C1 segment of cervical spinal cord (tissue), 14 donors: ENCODE measurements at regions not wholly inside any gene's neighbourhood (a gene's known extent, or its start where the extent isn't known, plus 50 kb on each side); places are given as distances from the start of the nearest gene placed in this dataset.

Experiments
- DNase-seq, 14 donors: peaks; one replicate each; lab custom pipeline; 2025; lab: John Stamatoyannopoulos, UW

DNA sequence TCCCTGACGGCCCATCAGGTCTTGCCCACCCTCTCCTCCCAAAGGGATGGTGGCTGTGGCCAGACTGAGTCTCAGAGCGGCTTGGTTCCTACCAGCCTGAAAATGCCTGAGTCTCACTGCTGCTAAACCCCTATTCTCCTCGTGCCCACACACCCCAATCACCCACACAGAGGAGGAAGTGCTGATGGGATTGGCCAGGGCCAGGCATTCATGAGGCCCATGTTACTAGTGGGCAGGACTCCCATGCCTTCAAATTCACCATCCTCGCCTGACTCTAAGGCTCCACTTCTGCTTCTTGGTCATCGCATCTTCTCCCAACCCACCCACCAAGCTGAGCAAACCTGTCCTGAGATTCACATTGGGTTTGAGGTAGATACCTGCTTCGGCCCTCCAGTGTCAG, 80.1 kb upstream of the CST7 start:
- DNase-seq = no peak

DNA sequence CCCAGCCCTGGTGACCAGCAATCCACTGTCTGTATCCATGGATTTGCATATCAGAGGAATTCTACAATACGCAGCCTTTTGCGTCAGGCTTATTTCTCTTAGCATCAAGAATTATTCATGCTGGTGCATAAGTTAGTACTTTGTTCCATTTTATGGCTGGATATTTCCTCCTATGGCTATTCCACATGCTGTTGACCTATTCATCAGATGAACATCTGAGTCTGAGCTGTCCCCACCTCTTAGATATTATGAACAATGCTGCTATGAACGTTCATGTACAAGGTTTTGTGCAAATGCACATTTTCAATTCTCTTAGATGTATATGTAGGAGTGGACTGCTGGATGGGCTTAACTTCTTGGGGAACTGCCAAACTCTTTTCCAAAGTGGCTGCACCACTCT, 79.0 kb upstream of the CST7 start:
- DNase-seq = no peak

DNA sequence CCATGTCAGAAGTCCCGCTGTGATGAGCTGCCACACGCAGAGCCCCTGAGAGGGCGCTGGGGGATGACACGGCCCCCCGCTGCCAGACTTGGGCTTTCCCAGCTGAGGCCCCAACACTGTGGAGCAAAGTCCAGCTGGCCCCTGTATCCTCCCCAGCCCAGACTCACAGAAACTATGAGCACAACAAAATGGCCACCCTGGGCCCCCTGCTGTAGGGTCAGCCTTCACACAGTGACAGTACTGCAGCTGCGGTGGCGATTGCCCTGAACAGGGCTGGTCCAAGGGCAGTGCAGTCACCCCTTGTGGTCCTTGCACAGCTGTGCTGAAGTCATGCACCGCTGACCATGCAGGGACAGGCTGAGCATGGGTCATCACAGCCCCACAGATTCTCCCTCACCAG, 78.2 kb upstream of the CST7 start:
- no peak for DNase-seq

DNA sequence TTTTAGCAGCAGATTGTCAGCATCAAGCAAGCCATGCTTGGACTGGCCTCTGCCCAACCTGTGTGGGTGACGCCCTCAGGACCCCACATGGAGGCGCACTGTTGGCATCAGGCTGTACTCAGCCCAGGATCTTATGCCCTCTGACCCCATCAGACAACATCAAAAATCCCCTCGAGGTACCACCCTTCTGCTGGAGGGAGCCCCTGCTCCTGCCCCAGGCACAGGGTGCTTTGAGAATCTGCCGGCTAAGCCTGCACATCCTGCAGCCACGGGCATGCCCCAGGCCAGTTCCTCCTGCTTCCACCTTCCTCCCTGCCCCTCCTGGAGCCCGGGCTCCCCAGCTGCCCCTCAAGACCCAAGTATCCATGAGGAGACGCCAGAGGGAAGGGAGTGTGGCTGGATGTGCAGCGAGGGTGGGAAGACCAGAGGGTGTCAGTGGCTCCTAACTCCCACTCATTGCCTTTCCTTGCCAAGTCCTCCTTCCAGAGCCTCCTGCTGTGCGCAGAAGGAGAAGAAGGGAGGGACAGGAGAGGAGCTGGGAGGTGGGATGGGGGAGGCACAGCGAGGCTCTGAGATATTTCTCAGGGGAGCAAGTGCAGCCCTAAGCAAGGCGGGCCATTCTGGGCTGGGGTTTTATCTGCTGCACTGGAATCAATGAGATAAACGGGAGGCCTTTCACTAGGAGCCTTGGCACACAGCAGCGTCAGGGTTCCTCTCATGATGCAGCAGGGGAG, 77.4 kb upstream of the CST7 start:
- no peak for DNase-seq

DNA sequence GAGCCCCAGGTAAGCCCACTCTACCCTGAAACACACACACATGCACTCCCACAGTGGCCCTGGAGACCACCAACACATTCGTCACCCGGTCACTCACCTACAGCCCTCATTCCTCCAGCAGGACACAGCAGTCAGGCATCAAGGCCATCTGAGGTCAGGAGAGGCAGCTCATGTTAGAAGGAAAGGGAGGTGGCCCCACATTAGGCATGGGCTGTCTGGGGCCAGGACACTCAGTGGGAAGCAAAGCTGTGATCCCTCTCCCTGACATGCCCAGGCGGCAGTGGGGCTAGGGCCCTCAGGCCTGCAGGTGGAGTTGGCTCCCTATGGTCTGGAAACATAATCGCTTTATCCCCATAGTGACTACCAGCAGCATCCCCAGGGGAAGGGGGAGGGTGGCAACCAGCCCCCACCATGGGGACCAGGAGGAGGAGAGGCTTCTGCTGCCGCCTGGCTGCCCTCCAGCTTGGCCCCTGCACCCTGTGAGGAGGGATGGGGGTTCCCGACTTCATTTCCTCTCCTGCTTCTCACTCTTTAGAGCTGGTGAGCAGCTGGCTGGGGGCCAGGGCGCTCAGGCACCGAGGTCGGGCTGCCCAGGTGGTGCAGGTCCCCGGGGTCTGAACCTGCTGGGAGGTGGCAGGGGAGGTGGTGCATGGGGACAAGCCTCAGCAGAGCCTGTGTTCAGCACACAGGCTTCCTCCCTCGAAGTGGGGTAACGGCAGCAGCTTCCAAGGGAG, 76.6 kb upstream of the CST7 start:
- DNase-seq = no peak

DNA sequence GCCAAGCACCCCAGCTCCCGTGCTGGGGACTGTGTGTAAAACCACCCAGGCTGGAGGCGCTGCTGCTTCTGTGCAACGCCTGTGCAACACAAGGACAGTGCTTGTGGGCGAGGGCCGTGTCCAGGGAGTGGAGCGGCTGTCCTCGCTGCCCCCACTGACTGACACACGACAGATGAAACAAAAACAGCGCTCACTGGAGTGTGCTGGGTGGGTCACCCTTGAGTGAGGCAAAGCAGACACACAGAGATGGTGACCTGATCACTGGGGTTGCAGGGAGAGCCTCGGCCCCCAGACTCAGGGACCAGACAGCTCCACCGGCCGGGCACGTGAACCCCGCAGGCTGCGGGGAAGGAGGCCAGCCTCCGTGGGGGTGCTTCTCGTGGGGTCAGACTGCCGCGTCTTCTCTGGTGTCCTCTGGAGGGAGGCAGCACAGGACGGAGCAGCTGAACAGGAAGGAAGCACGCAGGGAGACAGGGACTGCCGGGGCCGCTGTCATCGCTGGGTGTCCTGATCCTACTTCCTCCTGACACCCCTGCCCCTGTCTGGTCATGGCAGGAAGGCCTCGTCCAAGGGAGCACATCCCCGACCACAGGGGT, 75.9 kb upstream of the CST7 start:
- DNase-seq = peak in 5 of 14 donors; percentile 6 to 44 (median 38)

DNA sequence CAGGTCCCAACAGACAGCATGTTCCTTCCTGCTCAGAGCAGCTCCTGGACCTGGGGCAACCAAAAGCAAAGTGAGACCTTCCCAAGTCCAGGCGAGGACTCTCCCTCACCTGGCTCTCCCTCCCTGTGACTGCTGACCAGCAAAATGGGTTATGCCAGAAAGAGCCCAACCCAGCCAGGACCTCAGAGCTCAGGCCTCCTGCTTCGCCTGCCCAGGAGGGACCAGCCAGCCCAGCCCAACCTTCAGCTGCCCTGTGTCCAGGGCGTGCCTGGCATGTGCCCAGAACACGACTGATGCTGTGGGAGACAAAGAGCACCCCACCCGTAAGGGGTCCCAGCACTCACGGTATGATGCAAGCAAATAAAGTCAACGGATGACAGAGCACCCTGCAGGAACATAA, 74.0 kb upstream of the CST7 start:
- no peak for DNase-seq

DNA sequence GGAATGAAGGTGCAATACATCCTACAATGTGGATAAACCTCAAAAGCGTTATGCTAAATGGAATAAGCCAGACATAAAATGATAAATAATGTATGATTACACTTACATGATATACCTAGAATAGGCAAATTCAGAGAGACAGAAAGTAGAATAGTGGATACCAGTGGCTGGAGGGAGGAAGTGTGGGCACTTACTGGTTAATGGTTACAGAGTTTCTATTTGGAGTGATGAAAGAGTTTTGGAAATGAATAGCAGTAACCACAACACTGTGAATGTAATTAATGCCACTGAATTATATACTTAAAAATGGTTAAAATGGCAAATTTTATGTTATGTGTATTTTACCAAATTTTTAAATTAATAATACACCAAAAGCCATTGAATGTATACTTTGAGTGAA, 71.4 kb upstream of the CST7 start:
- no peak for DNase-seq

DNA sequence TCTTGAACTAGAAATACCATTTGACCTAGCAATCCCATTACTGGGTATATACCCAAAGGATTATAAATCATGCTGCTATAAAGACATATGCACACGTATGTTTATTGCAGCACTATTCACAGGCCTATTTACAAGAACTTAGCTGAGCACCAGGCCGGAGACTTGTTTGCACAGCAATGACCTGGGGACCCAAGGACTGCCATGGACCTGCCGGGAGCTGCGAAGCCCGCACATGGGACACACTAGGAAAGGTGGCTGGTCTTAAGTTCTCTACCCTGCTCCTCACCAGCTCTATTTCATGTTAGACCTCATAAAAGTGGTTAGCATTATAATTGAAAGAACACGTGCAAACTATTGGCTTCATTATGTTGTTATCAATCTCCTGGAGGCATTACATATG, 70.4 kb upstream of the CST7 start:
- no peak for DNase-seq

DNA sequence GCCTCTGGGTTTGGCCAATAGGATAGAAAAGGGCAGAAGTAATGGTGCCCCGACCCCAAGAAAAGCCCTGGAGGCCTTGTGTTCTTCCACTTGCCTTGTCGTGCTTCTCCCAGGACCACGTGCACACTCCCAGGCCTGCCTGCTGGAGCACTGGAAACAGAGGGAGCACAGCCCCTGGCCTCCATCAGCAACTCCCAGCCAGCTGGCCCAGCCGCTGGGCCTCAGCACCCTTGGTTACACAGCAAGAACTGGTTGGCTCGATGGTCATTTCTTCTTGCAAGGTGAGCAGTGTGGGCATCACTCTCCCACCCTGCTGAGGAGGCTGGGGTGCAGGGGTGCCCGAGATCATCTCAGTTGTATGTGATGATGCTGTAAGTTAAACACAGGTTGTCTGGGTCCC, 69.2 kb upstream of the CST7 start:
- DNase-seq = no peak

DNA sequence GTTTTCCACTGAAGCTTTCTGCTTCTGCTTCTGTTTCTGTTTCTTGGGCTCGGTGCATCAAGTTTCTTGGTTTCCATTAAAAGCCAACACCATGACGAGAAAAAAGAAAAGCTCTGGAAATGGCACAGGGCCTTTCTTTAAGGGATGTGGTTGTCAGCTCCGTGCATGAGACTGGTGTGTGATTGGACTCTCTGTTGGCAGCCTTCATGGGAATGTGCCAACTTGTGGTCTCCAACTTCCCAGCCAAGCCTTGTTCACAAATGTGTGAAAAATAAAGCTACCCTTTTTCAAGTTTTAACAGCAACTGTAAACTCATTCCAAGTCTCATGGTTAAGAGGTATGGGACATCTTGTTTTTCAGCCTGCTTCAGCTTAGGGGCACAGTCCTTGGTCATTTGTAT, 68.7 kb upstream of the CST7 start:
- no peak for DNase-seq

DNA sequence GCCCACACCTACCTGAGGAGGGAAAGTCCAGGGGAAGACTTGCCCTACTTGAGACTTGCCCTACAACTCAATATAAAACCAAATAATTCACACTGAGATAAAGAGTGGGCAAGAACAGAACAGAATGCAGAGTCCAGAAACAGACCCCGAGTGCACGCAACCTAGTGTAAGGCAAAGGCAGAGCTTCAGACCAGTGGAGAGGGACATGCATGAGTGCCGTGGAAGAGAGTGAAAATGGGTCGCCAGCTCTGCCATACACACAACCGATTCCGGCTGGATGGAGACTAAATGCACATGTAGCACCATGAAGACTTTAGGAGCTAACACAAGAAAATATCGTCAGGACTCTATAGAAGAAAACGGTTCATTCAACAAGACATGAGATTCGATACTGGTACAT, 58.8 kb upstream of the CST7 start:
- DNase-seq = no peak

DNA sequence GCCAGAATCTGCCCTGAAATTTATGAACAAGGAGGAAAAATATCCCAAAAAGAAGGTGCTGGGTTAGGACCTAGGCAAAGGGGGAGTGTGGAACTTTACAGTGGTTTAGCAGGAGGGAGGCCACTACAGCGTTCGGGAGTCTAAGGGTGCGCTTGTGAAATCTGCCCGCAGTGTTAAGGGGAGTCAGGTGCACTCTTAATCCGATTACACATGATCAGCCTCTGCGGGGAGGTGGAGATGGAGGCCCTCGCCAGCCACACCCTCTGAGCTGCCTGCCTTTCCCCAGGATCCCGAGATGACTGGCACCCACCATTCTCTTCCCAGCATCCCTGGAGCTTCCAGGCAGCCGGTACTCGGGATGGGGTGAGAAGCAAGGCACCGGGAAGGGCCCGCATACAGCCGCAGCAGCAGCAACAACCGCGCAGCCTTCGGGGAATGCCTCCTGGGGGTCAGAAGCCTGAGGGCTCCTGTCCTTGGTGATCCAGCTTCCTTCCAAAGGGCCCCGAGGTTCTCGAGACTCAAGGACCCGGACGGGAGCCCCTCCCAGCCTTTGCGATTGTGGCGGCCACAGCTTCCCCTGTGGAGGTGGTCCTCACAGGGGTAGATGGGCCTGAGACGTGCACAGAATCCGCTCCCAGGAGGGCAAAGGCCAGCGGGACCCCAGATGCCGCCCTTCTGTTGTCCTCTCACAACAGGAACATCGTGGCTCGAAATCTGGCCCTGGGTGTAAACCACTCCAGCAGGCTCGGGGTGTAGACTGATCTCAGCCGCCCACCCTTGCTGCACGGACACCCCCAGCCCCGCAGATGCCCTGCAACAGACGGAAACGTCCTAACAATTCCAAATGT, 57.3 kb upstream of the CST7 start:
- DNase-seq = no peak

DNA sequence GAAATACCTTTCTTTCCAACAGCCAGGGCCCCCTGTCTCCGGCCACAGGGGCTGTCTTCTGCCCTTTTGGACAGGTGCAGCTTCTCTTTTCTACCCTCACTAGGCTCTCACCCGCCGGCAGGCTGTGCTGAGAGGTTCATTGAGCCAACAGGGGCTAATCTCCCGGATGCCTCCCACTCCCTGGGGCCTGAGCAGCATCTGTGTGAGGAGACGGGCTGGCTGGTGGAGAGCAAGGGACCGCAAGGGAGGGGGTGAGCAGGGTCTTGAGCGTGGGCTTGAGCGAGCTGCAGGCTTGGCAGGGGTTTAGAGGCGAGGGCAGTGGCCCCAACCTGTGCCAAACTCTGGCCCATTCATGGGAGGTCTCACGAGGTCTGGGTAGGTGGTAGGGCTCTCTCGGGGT, 56.5 kb upstream of the CST7 start:
- no peak for DNase-seq

DNA sequence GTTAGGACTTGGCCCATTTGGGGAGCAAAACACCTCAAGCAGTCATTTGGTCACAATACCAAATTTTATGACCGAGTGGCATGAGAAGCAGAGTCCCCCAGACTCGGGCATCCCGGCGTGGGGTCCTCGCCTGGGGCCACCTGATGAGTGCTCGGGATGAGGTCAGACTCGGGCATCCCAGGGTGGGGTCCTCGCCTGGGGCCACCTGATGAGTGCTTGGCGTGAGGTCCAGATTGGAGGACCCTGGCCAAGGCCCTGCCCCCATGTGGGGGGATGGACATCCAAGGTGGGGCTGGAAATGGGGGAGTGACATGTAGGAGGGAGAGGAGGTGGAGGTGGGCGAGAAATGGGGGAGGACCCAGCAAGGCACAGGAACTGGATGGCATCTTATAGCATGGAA, 56.1 kb upstream of the CST7 start:
- DNase-seq = no peak

DNA sequence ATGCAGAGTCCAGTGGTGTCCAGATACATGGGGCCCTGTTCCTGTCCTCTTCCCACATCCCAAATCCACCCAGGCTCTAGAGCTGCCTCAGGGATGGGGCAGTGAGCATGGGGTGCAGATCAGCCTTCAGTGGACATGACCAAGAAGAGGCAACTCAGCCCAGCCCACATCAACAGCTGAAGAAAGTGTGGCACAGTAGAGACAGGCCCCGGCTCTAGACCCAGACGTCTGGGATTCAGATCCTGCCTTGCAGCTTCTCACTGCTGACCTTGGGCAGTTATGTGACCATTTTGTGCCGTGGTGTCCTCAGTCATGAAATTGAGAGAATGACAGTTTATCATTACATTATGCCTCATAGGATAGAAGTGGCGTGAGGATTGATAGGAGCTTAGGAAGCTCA, 54.6 kb upstream of the CST7 start:
- DNase-seq = no peak

DNA sequence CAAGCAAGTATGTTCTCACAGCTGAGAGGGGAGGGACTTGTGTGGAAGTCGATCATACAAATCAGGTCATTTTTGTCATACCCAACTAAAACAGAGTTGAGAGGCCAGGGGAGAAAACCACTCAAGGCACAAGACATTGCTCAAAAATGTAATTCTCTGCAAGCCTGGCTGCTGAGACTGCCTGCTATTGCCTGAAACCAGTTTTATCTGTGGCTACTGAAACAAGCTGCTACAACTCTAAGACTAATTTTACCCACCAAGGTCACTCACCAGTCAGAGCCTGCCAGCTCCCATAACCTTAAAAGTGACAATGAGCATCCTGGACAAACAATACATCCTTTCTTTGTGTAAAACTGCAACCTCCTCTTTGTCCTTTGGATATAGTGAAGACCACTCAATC, 54.1 kb upstream of the CST7 start:
- no peak for DNase-seq

DNA sequence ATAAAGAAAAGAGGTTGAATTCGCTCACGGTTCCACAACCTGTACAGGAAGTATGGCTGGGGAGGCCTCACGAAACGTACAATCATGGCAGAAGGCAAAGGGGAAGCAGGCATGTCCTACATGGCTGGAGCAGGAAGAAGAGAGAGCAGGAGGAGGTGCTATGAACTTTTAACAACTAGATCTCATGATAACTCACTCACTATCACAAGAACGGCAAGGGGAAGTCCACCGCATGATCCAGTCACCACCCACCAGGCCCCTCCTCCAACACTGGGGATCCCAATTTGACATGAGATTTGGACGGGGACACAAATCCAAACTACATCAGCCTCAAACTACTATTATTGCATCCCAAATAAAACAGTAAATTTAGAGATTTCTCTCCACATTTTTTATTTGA, 53.6 kb upstream of the CST7 start:
- no peak for DNase-seq

DNA sequence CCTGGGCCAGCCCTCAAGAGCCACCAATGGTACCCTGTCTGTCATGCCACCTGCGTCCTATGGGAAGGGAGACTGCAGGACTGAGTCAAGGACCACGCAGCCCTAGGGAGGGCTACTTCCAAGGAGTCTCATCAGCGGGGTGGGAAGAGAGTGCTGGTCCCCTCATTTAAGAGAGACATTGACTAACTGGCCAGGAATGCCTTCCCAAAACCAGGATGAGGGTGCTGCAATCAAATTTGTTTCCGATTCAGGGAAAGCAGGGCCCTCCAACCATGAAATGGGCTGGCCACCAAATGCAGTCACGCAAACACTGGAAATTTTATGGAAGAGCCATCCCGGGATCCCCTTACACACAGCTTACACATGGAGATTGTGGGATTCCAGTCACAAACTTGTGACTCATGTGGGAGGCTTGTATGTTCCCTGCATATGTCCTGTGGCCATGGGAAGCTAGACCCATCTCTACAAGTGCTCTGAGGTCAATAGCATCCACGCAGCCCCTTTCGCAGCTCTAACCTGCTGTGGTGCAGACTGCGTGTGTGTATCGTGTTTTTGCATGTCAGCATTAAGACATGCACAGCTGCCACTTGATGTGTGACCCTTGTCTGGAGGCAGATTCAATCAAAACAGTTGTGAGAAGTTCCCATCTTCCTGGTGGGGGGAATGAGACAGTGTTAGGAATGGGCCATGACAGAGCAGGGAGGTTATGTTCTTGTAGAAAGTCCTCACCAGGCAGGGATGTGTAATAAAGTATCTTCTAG, 53.0 kb upstream of the CST7 start:
- no peak for DNase-seq

DNA sequence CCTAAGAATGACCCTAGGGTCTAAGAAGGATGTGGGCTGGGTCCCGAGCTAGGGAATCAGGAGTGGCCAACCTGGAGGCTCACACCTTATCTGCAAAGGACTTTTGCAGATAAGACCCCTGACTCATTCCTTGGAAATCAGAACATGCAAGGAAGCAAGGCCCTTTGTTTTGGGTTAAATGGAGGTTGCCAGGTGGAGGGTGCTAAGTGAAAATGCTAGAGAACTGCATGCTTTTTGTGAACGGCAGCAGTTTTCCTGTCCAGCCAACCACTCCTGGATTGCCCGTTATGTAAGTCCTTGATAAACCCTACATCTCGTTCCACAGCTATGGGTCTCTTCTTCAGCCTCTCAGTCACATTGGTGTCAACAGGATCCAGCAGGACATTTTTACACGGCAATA, 52.1 kb upstream of the CST7 start:
- no peak for DNase-seq

DNA sequence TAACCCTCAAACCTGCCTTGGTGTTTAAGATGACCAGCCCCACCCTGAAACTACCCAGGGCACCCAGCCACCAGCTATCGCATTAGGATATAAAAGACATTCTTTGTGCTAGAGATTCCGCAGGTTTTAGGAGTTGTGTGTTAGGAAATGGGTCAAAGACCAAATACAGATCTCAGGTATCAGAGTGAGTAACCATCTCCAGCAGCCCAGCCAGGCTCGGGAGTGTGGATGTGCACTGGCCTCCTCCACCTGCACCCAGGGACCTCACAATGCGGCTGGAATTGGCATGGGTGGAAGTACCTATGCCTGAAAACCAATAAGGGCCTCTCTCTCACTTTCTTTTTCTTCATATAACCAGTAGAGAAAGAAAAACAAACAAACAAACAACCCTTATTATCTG, 51.1 kb upstream of the CST7 start:
- DNase-seq = no peak

DNA sequence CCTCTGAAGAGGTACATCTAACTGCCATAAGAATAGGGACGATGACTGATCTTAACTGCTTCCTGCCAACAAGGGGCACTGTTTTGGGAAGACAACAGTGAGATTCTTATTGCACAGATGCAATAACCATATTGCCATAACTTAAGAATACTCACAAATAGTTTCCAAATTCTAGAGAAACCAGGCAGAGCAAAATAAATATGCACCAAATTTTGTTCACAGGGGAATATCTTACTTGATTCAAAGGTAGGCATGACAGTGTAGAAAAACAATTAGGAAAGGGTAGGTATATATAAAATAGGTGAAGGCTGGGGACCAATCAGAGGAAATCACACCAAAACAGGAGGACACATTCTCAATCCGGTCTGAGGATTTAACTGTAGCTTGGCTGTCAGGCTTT, 49.9 kb upstream of the CST7 start:
- no peak for DNase-seq
